Adrenal gland (tissue), 9 donors: ENCODE measurements at regions not wholly inside any gene's neighbourhood (a gene's known extent, or its start where the extent isn't known, plus 50 kb on each side); places are given as distances from the start of the nearest gene placed in this dataset.

Source experiments
- DNase-seq, 7 donors: peaks; one replicate each; pipeline ENCODE4 v3.0.0-alpha.2; 2019 to 2020
- H3K27ac ChIP-seq, 5 donors: fragments of 200-600 bp; sonication (generic) in 4 of 5; 1 replicate in 3 of 5; 2 replicates in 2 of 5; pipeline versions ENCODE4 v1.5.1 to v1.8.0; 2016 to 2020; ENCODE audit warnings: mild to moderate bottlenecking in 1 of 5
- H3K27me3 ChIP-seq: fragments of 200-600 bp; 2 replicates; pipeline ENCODE4 v1.8.0; 2021
- H3K36me3 ChIP-seq, 2 donors: fragments of 200-600 bp; replicated peaks in 1 of 2; 1 replicate in 1 of 2; 2 replicates in 1 of 2; pipeline versions ENCODE4 v1.5.1 to v1.8.0; 2018 to 2022
- H3K4me1 ChIP-seq, 2 donors: fragments of 200-600 bp; replicated peaks in 1 of 2; 1 replicate in 1 of 2; 2 replicates in 1 of 2; pipeline versions ENCODE4 v1.5.1 to v1.8.0; 2018 to 2021
- H3K4me3 ChIP-seq, 4 donors: fragments of 200-600 bp; sonication (generic) in 3 of 4; one replicate each; pipeline ENCODE4 v1.5.1; 2016 to 2018
- H3K9me3 ChIP-seq, 3 donors: fragments of 200-600 bp; sonication (generic) in 1 of 3; replicated peaks in 1 of 3; 1 replicate in 2 of 3; 2 replicates in 1 of 3; pipeline versions ENCODE4 v1.5.1 to v1.8.0; 2016 to 2021
- POLR2A ChIP-seq, 2 donors: fragments of 450-650 bp; IDR thresholded peaks; one replicate each; pipeline ENCODE4 v1.6.1; 2017; ENCODE audit warnings: antibody characterized with exemption in 2 of 2, mild to moderate bottlenecking in 2 of 2, moderate library complexity in 1 of 2
- WGBS, 4 donors: extraction: QIAGEN DNeasy Blood & Tissue Kit in 2 of 4; methylation state at CpG; one replicate each; pipeline versions ENCODE4 v1.1.5 to v1.1.7; 2013 to 2017; 5-methylcytosine and 5-hydroxymethylcytosine counted together
- intact Hi-C, 2 donors: fragments of 100-400 bp; cut with DNase I; formaldehyde crosslinking; loops; one replicate each; pipeline versions ENCODE4 v1.14.1 to v1.15.0; 2022 to 2023
- TF ChIP-seq, protein P1 (sequence below), 6 experiments: fragments of 450-650 bp in 4 of 6; fragments of 200-600 bp in 2 of 6; sonication (generic) in 1 of 6; IDR thresholded peaks; 1 replicate in 5 of 6; 2 replicates in 1 of 6; pipeline versions ENCODE4 v1.5.1 to v1.8.0; 2016 to 2021; ENCODE audit warnings: antibody characterized with exemption in 6 of 6, mild to moderate bottlenecking in 2 of 6, moderate library complexity in 1 of 6
- donor health status: healthy with polysubstance abuse.
- donor health status: Bipolar disorder and iron deficiency.
- donor health status: DM: yes; HTN: yes; CAD: no.
- donor health status: DM: no; HTN: no; CAD: no.
- donor health status: DM: no; HTN: no; CAD: no.

DNA sequence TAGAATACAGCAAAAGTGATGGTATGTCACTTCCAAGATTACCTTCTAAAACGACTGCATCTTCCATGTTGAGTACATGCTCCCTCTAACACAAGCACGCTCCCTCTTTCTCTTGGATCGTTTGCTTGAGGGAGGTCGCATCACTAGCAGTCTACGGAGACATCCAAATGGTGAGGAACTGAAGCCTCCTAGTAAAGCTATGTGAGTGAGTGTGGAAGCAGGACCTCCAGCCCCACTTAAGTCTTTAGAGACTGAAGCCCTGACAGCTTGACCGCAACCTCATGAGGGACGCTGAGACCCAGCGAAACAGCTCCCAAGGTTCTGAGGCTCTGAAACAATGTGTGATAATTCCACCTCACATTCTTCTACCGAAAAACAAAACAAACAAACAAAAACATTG, 486.7 kb upstream of the GCFC2 start:
- H3K4me1 ChIP-seq, result no peaks in the 10 kb centered on the region
- DNase-seq, result no peak
- H3K9me3 ChIP-seq, result no peaks in the 10 kb centered on the region
- intact Hi-C loops, result loop anchor here in 1 of 2 donors (5.0 kb wide), 1 partner anchor 405 kb away; no protein-coding TSS in a partner anchor
- WGBS, 4 donors, result 62 to 72% (median 66%) methylated on average over 9 of the region's 9 CpGs
- no peak overlapping the region for H3K27ac ChIP-seq
- TF ChIP-seq, protein P1, sequence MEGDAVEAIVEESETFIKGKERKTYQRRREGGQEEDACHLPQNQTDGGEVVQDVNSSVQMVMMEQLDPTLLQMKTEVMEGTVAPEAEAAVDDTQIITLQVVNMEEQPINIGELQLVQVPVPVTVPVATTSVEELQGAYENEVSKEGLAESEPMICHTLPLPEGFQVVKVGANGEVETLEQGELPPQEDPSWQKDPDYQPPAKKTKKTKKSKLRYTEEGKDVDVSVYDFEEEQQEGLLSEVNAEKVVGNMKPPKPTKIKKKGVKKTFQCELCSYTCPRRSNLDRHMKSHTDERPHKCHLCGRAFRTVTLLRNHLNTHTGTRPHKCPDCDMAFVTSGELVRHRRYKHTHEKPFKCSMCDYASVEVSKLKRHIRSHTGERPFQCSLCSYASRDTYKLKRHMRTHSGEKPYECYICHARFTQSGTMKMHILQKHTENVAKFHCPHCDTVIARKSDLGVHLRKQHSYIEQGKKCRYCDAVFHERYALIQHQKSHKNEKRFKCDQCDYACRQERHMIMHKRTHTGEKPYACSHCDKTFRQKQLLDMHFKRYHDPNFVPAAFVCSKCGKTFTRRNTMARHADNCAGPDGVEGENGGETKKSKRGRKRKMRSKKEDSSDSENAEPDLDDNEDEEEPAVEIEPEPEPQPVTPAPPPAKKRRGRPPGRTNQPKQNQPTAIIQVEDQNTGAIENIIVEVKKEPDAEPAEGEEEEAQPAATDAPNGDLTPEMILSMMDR (IDR thresholded peaks at IDR 0.05), result no peak
- TF ChIP-seq POLR2A (IDR thresholded peaks at IDR 0.05), result no peak
- H3K4me3 ChIP-seq, result no peak overlapping the region
- no peaks in the 10 kb centered on the region for H3K36me3 ChIP-seq
- H3K27me3 ChIP-seq, result no peaks in the 10 kb centered on the region

DNA sequence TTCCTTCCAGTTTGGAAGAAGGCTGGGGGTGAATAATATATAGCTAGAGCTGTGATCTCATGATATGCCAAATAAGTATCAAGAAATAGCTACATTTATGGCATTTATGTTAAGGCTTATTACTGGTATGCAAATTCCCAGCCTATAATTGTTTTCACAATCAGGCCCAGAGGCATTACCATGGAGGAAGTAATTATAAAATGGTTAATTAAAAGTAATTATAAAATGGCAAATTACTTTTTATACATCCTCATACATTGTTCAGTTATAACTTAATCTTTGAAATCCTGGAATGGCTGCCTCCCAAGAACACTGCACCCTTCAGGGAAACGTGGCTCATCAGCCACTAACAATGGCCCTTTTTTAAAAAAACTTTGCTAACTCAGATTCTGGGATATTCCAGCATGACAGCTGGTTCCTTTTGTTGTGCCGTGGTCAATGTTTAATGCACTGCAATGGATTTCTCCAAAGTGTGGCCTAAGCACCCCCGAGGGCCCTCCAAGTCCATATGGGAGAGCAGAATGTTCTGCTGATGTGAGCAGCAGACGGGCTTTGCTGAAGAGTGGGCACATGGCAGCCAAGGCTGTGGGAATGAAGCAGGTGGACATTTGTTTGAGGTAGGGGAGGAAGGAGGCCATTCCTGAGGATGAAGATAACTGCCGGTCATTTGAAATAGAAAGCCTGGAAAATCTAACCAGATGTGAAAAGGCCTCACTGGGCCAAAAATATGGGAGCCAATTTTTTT, 483.5 kb upstream of the GCFC2 start:
- H3K4me3 ChIP-seq, result no peak overlapping the region
- no peaks in the 10 kb centered on the region for H3K27me3 ChIP-seq
- no peaks in the 10 kb centered on the region for H3K9me3 ChIP-seq
- DNase-seq, result no peak
- intact Hi-C loops, result no loop called here
- H3K4me1 ChIP-seq, result no peaks in the 10 kb centered on the region
- WGBS, 4 donors, result 77 to 92% (median 82%) methylated on average over 5 of the region's 5 CpGs
- no peak for TF ChIP-seq POLR2A (IDR thresholded peaks at IDR 0.05)
- H3K27ac ChIP-seq, result no peak overlapping the region
- H3K36me3 ChIP-seq, result no peaks in the 10 kb centered on the region

DNA sequence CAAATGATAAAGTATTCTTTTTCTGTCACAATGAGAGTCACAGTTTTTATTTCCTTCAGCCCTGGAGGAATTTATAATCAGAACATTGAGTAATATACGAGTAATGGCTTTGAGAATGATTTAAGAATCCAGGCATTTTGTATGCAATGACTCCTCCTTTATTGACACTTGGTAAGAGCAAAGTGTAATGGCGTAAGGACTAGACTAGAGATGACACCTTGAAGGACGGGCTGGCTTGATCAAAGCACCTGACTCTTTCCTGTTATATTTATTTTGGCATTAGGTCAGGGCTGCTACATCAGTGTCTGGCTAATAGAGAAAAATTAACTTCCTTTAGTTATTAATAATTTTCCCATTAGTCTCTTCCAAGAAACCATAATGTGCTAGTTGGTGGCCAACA, 482.4 kb upstream of the GCFC2 start:
- intact Hi-C loops, result no loop called here
- Histone ChIP-seq H3K36me3 (no peaks in the 10 kb centered on the region), H3K27me3 (no peaks in the 10 kb centered on the region), H3K4me3 (no peak overlapping the region), H3K27ac (no peak overlapping the region), H3K4me1 (no peaks in the 10 kb centered on the region), H3K9me3 (no peaks in the 10 kb centered on the region)
- TF ChIP-seq, protein P1 (IDR thresholded peaks at IDR 0.05), result no peak
- TF ChIP-seq POLR2A (IDR thresholded peaks at IDR 0.05), result no peak
- no peak for DNase-seq
- WGBS, 4 donors, result 53 to 64% (median 61%) methylated on average over 3 of the region's 3 CpGs

DNA sequence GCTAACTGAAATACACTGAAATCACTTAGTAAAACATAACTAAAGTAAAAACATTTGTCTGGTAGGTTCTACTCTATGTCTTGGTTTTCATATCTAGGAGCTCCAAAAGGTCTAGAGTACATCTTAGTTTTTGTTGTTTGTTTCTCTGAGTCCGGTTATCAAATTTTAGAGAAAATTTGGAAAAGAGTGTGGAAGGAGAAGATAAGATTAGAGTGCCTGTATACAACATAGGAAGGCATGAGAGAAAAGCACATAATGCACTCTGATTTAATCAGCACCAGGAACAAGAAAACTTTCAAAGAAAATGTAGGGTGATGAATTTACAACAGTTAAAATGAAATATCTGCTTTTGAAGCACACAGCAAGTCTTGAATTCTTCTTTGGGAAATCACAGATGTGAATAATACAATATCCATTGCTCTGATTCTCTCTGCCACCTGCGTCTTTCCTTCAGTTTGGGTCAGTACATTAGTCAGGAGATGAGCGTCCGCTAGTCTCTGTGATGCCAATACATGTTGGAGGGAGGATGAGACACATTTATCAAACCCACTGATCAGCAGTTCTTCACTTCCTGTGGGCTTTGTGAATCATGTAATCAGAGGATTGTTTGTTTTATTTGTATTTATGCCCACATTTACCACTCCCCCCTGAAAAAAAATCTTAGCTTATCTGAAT, 477.8 kb upstream of the GCFC2 start:
- 60 to 82% (median 74%) methylated on average over 4 of the region's 4 CpGs for WGBS, 4 donors

More for the DNA sequence above, 477.8 kb upstream of the GCFC2 start:
- Histone ChIP-seq H3K4me1 (no peaks in the 10 kb centered on the region), H3K27ac (no peak overlapping the region), H3K4me3 (no peak overlapping the region), H3K9me3 (no peaks in the 10 kb centered on the region), H3K36me3 (no peaks in the 10 kb centered on the region), H3K27me3 (no peaks in the 10 kb centered on the region)
- intact Hi-C loops, result no loop called here
- no peak for TF ChIP-seq POLR2A (IDR thresholded peaks at IDR 0.05)
- TF ChIP-seq, protein P1 (IDR thresholded peaks at IDR 0.05), result no peak
- DNase-seq, result no peak
